ENCODE measurements at regions not wholly inside any gene's neighbourhood (a gene's known extent, or its start where the extent isn't known, plus 50 kb on each side); places are given as distances from the start of the nearest gene placed in this dataset.

DNA sequence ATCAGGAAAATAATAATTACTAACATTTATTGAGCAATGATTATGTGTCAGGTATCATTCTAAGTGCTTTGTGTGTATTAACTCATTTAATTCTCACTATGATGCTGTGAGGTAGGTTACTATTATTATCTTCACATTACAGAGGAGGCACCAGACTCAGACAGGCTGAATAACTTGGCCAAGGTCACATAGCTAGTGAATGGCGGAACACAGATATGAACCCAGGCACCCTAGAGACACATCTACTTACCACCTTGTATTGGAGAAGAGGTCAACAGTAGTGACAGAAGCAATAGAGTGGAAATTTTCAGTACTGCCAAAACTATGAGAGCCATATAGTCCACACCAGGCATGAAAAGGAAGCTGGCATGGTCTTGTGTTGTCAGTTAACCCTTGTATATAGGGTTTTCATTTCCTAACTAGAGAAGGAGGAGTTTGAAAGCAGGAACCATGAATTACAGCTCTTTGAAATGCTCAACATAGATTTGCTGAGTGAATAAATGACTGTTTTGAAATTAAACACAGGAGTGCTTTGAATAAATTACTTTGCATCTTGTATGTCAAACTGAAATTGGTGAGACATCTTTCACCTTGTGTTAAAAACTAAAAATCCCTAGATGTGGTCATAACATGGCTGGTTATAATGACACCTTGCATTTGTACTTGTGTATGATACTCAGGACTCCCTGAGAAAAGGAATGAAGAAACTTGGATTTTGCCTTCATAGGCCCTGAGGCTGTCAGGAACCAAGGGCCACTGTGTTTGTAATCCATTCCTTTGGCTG, 71.8 kb downstream of the RTL9 start:
- no peak for DNase-seq (ENCODE audit: extremely low read depth, low read depth, low spot score)

DNA sequence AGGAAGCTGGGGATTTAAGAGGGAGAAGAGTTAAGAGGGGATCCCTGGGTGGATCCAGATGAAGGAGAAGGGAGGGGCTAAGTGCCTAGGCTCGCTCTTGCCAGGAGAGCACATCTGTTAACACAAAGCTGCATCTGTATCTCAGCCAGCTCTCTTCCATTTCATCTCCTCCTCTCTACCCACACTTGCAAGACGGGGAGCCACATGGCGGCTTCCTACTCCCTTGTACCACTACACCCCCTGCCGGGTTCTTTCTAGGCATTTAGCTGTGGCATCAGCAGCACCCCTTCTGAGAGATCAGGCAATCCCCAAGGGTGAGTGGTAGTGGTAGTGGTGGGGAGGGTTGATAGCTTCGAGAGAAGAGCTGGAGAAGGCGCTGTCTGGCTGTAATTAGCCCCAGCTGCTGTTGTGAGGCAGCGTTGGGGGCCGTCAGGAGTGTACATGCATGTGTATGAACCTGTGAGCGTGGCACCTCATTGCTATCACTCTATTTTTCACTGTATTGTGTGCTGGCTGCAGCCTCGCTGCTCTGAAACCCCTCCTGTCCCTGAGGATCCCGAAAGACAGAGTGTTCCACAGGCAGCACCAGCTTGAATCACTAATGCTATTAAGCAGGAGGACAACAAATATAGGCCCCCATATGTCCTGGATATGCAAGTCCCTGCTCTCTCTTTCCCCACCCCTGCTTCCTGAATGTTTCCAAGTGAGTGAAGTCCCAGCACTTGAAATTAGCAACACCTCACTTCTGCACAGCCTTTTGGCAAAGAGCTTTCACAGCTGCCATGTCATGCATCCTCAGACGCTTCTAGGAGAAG, 73.7 kb downstream of the RTL9 start:
- no peak for DNase-seq (ENCODE audit: extremely low read depth, low read depth, low spot score)

DNA sequence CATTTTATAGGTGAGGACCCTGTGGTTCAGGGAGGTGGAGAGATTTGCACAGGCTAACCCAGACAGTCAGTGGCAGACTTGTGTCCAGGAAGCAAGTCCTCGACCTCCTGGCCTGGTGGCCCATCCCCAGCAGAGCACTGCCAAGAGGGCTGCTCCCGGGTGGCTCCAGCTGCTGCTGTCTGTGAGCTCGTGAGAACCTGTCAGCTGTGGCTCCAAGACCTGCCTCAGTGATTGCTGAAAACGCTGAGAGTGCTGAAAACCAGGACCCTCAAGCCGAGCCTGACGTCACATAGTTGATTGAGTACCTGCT, 74.2 kb downstream of the RTL9 start:
- no peak for DNase-seq (ENCODE audit: extremely low read depth, low read depth, low spot score)

DNA sequence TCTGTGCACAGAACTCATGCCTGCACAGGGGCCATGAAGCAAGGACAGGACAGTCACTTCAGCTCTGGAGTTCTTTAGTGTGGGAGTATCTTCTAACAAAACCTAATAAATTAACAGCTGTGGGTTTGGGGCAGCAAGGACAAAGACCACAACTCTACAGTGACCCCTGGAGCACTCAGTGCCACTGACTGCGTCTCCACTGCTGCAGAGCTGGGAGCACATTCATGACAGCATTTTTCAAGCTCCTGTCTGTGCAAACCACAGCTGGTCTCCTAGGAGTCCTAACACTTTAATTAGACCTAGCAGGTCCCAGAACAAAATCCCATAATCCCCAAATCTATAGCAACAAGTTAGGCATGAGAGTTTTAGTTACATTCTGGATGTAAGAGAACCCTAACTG, 76.5 kb downstream of the RTL9 start:
- DNase-seq (ENCODE audit: extremely low read depth, low read depth, low spot score): no peak

DNA sequence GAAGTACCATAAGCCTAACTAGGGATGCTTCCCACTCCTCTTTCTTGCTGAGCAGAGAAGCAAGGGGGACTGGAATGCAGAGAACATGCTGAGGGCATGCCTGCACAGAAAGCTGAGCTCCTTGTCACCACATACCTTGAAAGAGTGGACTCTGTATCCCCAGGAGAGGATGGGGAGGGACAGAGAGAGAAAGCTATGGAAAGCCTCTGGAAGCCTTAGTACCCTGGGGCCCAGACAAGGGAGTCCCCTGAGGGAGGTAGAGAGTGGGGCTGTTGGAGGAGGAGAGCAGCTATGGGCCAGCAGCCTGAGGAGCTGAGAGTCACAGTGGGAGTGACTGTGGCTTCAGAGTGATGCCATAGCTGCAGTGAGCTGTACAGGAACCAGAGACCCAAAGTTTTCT, 77.9 kb downstream of the RTL9 start:
- DNase-seq (ENCODE audit: extremely low read depth, low read depth, low spot score): no peak

DNA sequence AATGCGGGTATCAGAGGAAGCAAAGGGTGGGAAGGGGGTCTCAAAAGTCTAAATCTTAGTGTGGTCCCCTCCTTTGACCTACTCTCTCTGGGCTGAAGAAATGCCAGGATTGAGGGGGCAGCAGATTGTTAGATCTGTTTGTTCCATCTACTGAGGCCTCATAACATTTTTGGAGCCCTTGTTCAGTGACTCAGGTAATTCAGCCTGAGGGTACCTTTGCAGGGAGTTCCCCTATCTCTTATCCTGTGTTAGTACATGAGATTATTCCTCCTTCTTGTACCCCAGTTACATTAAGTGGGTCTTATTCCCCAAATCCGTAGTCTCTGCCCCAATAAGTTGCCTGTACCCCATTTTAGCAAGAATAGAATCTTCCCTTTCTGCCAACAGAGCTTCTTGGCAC, 79.0 kb downstream of the RTL9 start:
- no peak for DNase-seq (ENCODE audit: extremely low read depth, low read depth, low spot score)

DNA sequence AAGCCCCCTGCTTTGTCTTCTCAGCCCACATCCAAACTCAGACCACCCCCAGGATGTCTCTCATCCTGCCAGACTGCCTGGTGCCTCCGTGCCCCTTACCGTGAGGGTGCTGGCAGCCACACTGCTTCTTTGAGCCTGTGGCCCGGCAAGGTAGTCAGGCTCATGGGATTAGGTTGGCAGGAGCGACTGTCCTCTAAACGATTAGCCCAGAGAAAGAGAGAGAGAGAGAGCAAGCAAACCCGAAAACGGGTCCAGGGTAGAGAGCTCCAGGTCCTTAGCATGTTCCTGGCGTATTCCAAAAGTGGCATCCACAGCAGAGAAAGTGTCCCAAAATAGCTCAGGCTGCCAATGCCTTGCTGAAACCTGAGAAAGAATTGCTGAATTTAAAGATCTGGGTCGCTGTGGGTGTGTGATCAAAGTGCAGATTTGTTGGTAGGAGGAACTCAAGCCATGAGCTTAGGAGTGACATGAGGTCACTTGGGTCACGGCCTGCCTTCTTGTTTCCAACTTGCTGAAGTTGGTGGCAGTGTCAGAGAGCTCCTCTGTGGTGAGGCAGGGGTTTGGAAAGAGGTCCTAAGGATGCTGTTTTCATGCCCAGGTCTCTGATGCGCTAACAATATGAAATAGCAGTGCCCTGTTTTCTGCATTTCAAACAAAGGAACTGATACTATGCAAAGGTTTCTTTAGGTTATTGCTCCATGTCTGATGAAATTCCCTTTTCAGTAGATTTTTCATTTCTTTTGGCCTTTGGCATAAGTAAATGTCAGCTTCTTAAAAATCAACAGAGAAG, 81.6 kb downstream of the RTL9 start:
- no peak for DNase-seq (ENCODE audit: extremely low read depth, low read depth, low spot score)

DNA sequence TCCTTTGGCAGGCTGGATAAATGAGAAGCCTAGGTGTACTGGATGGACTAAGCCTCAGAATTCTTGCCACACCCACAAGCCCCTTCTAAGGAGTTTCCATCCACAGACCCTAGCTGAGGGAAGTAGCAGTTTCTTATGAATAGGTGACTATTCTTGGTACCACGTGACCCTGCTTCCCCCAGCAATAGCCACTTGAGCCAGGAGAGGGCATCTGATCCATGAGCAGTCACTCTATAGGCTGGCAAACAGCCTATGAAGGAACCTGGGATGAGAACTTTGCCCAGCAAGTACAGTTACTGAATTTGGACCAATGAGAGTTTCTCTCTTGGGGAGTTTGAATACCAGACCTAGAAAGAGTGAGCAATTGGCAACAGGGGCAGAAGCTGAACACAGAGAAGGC, 84.0 kb downstream of the RTL9 start:
- DNase-seq (ENCODE audit: extremely low read depth, low read depth, low spot score): no peak

DNA sequence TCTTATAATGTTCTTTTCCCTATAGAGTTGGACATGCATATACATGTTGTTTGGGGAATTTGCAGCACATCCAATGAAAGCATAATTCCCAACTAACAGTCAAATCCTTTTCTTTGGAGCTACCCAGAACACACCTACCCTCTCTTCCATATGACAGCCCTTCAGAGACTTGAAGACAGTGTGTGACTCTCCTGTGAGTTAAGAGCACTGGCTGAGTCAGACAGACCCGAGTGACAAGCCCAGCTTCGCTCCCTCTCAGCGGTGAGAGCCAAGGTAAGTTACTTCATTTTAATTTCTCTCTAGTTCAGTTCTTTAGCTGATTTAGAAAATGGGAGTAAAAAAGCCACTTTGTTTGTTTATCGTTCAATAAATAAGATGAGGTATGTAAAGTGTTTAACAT, 86.3 kb downstream of the RTL9 start:
- DNase-seq (ENCODE audit: extremely low read depth, low read depth, low spot score): no peak

DNA sequence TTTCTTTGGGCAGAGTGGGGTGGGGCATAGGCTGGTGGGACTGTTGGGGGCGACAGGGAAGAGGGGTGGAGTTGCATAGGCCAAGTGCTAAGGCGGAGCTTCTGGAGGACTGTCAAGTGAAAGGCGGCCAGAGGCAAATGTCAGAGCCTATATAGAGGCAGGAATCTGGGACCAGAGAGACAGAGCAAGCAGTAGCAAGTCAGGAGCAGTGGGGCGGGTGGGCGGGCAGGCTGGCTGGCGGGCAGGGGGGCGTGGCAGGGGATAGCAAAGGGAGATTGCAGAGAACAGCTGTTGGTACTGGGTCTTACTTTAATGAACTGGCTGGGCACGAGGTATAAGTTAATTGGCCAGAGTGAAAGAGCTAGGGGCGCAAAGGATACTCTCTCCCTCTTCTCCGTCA, 89.8 kb downstream of the RTL9 start:
- no peak for DNase-seq (ENCODE audit: extremely low read depth, low read depth, low spot score)

DNA sequence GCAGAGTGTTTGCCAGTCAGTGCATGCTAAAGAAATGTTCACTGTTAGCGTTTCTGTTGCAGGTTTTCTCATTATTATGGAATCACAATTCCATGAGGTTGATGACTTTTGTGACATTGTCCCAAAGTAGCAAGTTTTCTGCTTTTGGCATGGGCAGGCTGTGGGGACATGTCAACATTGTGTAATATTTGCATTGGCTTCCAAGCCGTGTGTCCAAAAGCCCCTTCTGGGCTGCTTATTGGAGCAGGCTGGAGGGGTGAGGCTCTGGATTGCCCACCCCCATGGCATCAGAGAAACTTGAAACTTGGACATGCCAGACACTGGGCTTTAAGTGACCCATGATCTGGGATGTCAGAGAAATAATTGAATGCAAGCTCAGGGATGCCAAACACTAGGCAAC, 90.7 kb downstream of the RTL9 start:
- no peak for DNase-seq (ENCODE audit: extremely low read depth, low read depth, low spot score)

DNA sequence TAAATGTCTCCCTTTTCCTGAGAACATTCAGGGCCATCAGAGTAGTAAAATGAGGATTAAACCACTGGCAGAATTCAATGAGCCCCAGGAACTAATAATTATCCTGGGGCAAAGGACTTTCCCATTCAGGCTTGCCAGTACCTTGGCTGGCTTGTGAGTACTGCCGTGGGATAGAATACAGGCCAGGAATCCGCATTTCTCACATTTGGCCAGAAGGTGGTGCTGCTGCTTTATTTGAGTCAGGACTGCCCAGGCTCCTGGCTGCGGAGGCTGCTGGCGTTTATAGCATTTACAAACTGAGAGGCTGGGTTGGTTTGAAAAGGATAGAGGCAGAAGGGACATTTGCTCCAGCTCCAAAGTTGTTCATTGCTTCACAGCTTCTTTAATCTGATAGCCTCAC, 91.4 kb downstream of the RTL9 start:
- DNase-seq (ENCODE audit: extremely low read depth, low read depth, low spot score): peak; percentile 27

DNA sequence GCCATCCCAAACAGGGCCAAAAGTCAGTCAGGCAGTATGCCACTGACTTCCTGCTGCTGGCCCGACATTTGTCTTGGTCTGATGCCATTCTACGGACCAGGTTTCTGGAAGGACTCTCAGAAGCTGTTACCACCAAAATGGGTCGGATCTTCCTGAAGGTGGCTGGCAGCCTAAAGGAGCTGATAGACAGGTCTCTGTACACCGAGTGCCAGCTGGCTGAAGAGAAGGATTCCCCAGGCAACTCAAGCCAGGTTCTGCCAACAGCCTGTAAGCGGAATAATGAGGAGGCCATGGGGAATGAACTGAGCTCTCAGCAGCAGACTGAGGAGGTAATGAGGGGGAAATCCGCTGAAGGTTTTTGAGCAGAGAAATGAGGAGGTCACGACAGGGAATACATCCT, 95.7 kb downstream of the RTL9 start:
- DNase-seq (ENCODE audit: extremely low read depth, low read depth, low spot score): no peak

DNA sequence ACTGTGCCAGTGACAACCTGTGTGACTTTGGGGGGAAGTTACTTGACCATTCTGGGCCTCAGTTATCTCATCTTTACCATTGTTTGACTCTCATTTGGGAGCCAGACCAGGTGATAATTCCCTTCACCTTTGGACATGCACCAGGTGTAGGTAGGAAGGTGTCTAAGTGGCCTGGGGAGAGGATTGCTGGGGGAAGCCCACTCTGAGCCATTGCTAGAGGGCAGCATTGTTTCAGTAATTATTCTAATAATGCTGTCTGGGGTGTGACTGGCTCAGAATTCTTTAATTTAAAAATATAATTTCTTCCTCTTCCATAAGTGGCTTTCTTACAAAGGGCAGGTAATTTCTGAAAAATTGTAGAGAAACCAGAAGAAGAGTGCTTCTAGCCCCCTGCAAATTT, 104.3 kb downstream of the RTL9 start:
- DNase-seq (ENCODE audit: extremely low read depth, low read depth, low spot score): no peak

DNA sequence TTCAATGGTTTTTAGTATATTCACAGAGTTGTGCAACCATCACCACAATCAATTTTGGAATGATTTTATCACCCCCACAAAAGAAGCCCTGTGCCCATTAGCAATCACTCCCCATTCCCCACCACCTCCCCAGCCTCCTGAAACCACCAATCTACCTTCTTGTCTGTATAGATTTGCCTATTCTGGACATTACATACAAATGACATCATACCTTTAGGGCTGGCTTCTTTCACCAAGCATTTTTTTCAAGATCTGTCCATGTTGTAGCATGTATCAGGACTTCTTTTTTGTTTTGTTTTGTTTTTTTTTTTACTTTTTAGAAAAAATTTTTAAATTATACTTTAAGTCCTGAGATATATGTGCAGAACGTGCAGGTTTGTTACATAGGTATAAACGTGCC, 108.1 kb downstream of the RTL9 start:
- no peak for DNase-seq (ENCODE audit: extremely low read depth, low read depth, low spot score)

DNA sequence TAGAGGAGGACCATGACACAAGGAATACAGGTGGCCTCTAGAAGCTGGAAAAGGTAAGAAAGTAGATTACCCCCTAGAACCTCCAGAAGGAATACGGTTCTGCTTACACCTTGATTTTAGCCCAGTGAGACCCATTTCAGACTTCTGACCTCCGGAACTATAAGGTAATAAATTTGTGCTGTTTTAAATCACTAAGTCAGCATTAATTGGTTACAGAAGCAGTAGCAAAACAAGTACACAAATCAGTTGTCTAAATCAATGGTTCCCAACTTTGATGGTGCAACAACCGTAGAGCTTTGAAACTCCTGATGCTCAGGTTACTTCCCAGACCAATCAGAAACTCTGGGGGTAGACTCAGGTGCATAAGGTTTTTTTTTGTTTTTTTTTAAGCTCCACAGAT, 113.6 kb downstream of the RTL9 start:
- DNase-seq (ENCODE audit: extremely low read depth, low read depth, low spot score): no peak

DNA sequence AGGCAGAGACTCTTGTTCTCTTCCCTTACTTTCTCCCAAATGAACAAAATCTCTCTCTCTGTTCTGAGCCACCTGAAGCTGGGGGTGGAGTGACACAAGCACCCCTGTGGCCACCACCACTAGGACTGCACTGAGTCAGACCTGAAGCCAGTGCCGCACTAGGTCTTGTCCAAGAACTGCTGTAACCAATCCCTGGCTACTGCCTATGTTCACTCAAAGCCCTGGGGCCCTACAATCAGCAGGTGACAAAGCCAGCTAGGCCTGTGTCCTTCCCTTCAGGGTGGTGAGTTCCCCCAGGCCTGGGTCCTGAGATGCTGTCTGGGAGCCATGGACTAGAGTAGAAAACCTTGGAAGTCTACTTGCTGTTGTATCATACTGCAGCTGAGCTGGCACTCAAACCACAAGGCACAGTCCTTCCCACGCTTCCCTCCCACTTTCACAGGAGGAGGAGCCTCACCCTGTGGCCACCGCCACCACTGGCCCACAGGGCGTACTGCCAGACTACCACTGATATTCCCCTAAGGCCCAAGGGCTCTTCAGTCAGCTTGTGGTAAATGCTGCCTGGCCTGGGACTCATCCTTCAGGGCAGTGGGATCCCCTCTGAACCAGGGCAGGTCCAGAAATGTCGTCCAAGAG, 119.1 kb downstream of the RTL9 start:
- no peak for DNase-seq (ENCODE audit: extremely low read depth, low read depth, low spot score)

DNA sequence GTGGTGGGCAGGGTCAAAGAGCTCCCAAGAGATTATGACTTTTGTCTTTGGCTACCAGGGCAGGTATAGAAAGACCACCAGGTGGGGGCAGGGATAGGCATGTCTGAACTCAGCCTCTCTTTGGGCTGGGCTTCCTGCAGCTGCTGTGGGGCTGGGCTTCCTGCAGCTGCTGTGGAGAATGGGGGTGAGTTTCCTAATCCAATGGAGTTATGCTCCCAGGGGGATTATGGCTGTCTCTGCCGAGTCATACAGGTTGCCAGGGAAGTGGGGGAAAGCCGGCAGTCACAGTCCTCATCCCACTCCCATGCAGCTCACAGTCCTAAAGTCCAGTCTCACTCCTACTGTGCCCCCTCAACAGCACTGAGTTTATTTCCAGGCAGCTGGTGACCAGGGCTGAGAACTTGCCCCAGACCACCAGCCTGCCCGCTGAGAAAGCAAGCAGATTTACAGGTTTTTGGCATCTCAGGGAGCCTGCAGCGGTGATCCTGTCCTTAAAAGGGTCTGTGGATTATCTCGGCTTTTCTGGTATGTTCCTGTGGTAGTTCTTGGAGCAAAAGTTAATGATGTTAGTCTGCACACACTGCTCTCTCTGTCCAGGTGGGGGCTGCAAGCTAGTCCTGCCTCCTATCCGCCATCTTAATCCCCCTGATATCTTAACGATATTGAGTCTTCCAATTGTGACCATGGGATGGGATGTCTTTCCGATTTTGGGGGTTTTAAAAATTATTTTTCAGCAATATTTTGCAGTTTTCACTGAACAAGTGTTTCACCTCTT, 133.4 kb downstream of the RTL9 start:
- DNase-seq (ENCODE audit: extremely low read depth, low read depth, low spot score): no peak

DNA sequence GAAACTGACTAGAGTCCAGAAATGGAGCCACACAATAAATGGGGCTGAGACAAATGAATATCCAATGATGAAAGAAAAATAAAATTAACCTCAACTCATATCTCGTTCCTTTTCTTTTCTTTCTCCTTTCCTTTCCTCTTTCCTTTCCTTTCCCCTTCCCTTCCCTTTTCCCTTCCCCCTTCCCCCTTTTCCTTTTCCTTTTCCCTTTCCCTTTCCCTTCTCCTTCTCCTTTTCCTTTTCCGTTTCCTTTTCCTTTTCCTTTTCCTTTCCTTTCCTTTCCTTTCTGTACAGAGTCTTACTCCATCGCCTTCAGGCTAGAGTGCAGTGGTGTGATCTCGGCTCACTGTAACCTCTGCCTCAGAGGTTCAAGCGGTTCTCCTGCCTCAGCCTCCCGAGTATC, 146.3 kb downstream of the RTL9 start:
- DNase-seq (ENCODE audit: extremely low read depth, low read depth, low spot score): no peak

DNA sequence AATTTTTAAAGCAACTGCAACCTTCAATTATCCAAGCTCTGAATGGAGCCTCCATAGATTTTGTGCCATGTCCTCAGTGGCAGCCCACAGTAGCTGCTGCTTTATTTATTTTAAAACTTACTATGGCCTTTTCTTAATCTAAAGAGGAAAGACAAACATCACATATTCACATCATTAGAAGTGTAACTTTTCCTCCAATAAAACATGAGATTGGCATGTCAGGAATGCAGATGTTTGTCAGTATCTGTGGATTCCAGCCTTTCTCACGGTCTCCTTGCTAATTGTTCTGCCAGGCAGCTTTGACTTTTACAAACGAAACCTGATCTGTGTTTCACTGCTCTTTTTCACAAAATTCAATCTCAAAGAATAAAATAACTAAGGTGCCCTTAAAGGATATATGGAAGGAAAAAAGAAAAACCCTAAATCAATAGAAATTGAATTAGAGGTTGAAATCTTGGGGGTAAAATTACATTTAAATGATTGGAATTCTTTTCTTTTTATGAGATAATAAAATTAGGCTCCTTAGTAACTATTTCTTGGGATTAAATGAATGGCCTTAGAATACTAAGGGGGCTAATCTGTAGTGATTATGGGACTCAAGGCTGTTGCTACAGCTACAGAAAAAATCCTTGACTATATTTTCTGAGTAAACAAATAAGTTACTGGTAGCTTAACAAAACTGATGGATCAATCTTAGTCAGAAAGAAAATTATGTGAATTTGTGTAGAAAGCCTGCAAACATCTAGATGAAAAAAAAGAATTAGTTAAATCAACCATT, 151.3 kb downstream of the RTL9 start:
- DNase-seq (ENCODE audit: extremely low read depth, low read depth, low spot score): no peak
